RWPE2 (cell line): ENCODE measurements at regions not wholly inside any gene's neighbourhood (a gene's known extent, or its start where the extent isn't known, plus 50 kb on each side); places are given as distances from the start of the nearest gene placed in this dataset.
"Not testable (repeated sequence)": the region's sequence is repeated elsewhere in the genome, so short reads cannot be mapped to it uniquely, and the experiment has no call there.

ENCODE experiments used
- ATAC-seq: fragments of 200-7000 bp; cut with Tn5 transposase; 3 replicates; pipeline ENCODE4 v1.9.1; 2021; ENCODE audit warnings: low read depth
- DNase-seq: peaks from one replicate; pipeline ENCODE4 v3.0.0-alpha.2; 2020; ENCODE audit warnings: low spot score
- H3K27ac ChIP-seq: fragments of 450-650 bp; 2 replicates; pipeline ENCODE4 v1.5.1; 2017; ENCODE audit warnings: mild to moderate bottlenecking; ENCODE audit not compliant: poor library complexity, severe bottlenecking
- H3K27me3 ChIP-seq: fragments of 250-450 bp; sonication (Bioruptor Pico); 2 replicates; pipeline ENCODE4 v1.5.1; 2021; ENCODE audit warnings: mild to moderate bottlenecking, moderate library complexity; ENCODE audit not compliant: insufficient read depth, poor library complexity, severe bottlenecking
- H3K36me3 ChIP-seq: fragments of 250-450 bp; sonication (Bioruptor Pico); 2 replicates; pipeline ENCODE4 v1.5.1; 2020; ENCODE audit warnings: low read depth, mild to moderate bottlenecking, moderate library complexity
- H3K4me1 ChIP-seq: fragments of 250-450 bp; sonication (Bioruptor Pico); 2 replicates; pipeline ENCODE4 v1.5.1; 2021; ENCODE audit warnings: mild to moderate bottlenecking, moderate library complexity; ENCODE audit not compliant: insufficient read depth, poor library complexity, severe bottlenecking
- H3K4me3 ChIP-seq: fragments of 250-450 bp; sonication (Bioruptor Pico); 2 replicates; pipeline ENCODE4 v1.5.1; 2021; ENCODE audit warnings: mild to moderate bottlenecking, moderate library complexity; ENCODE audit not compliant: severe bottlenecking
- H3K9me3 ChIP-seq: fragments of 250-450 bp; sonication (Bioruptor Pico); 2 replicates; pipeline ENCODE4 v1.5.1; 2021; ENCODE audit warnings: mild to moderate bottlenecking, moderate library complexity; ENCODE audit not compliant: severe bottlenecking
- CTCF ChIP-seq: fragments of 450-650 bp; IDR thresholded peaks from one replicate; pipeline ENCODE4 v1.5.1; 2017; ENCODE audit warnings: mild to moderate bottlenecking, moderate library complexity; ENCODE audit not compliant: poor library complexity, severe bottlenecking

- H3K36me3 ChIP-seq: no peaks in the 10 kb centered on the region
- no peak for TF ChIP-seq CTCF
- H3K4me1 ChIP-seq: no peaks in the 10 kb centered on the region
- ATAC-seq (no peak), DNase-seq (no peak)
- no peak overlapping the region for H3K4me3 ChIP-seq
- H3K27me3 ChIP-seq: no peaks in the 10 kb centered on the region
- H3K27ac ChIP-seq: no peak overlapping the region
- no peaks in the 10 kb centered on the region for H3K9me3 ChIP-seq
These were observed 572.3 kb upstream of the RAG2 start for GRCh38 chr11:37170311-37170710.

GRCh38 chr11:37145434-37145833, 547.4 kb upstream of the RAG2 start:
- not testable (repeated sequence) for H3K27me3 ChIP-seq, ATAC-seq, DNase-seq, H3K4me1 ChIP-seq, H3K36me3 ChIP-seq, H3K9me3 ChIP-seq, H3K27ac ChIP-seq, H3K4me3 ChIP-seq

- ATAC-seq (no peak), DNase-seq (no peak)
- no peak for TF ChIP-seq CTCF
- Histone ChIP-seq H3K36me3 (no peaks in the 10 kb centered on the region), H3K4me1 (no peaks in the 10 kb centered on the region), H3K4me3 (no peak overlapping the region), H3K9me3 (no peaks in the 10 kb centered on the region), H3K27ac (no peak overlapping the region), H3K27me3 (no peaks in the 10 kb centered on the region)
These were observed 544.6 kb upstream of the RAG2 start for GRCh38 chr11:37142591-37142990.

GRCh38 chr11:37141707-37142106, 543.7 kb upstream of the RAG2 start:
- ATAC-seq: no peak
- Histone ChIP-seq H3K36me3 (no peaks in the 10 kb centered on the region), H3K4me3 (no peak overlapping the region), H3K4me1 (no peaks in the 10 kb centered on the region), H3K9me3 (no peaks in the 10 kb centered on the region), H3K27ac (no peak overlapping the region), H3K27me3 (no peaks in the 10 kb centered on the region)
- peak; percentile 14 for TF ChIP-seq CTCF
- no peak for DNase-seq

GRCh38 chr11:37135606-37136005, 537.6 kb upstream of the RAG2 start:
- H3K9me3 ChIP-seq, H3K27me3 ChIP-seq, H3K27ac ChIP-seq, H3K4me3 ChIP-seq, H3K36me3 ChIP-seq, DNase-seq, ATAC-seq, H3K4me1 ChIP-seq: not testable (repeated sequence)

GRCh38 chr11:37134637-37135036, 536.6 kb upstream of the RAG2 start:
- Histone ChIP-seq H3K36me3 (no peaks in the 10 kb centered on the region), H3K4me3 (no peak overlapping the region), H3K27me3 (no peaks in the 10 kb centered on the region), H3K4me1 (no peaks in the 10 kb centered on the region), H3K9me3 (no peaks in the 10 kb centered on the region), H3K27ac (no peak overlapping the region)
- DNase-seq (no peak), ATAC-seq (no peak)
- TF ChIP-seq CTCF: no peak
